SK-N-SH treated with all-trans-retinoic acid at 6 μM for 48 hours (cell line): ENCODE measurements at regions not wholly inside any gene's neighbourhood (a gene's known extent, or its start where the extent isn't known, plus 50 kb on each side); places are given as distances from the start of the nearest gene placed in this dataset.
A peak's percentile ranks its signal among the peaks of the same experiment; 100 is the strongest.

Source experiments
- ATAC-seq: fragments of 200-7000 bp; cut with Tn5 transposase; 3 replicates; pipeline ENCODE4 v1.9.1; 2020; ENCODE audit warnings: mild to moderate bottlenecking, moderate library complexity
- ARNTL ChIP-seq: fragments of 450-650 bp; formaldehyde crosslinking; IDR thresholded peaks from 2 replicates; pipeline ENCODE4 v1.5.0; 2020; ENCODE audit warnings: low read depth, mild to moderate bottlenecking, moderate library complexity, borderline replicate concordance
- BACH2 ChIP-seq: fragments of 250-450 bp; sonication (Bioruptor Pico); IDR thresholded peaks from 2 replicates; pipeline ENCODE4 v1.9.0; 2021; ENCODE audit warnings: mild to moderate bottlenecking, borderline replicate concordance
- CSDC2 ChIP-seq: fragments of 250-450 bp; sonication (Bioruptor Pico); IDR thresholded peaks from 2 replicates; pipeline ENCODE4 v1.5.0; 2020; ENCODE audit warnings: mild to moderate bottlenecking, moderate library complexity
- ESRRG ChIP-seq: fragments of 250-450 bp; sonication (Bioruptor Pico); IDR thresholded peaks from 2 replicates; pipeline ENCODE4 v1.6.1; 2021; ENCODE audit warnings: mild to moderate bottlenecking
- GLIS3 ChIP-seq: fragments of 250-450 bp; sonication (Bioruptor Pico); IDR thresholded peaks from 2 replicates; pipeline ENCODE4 v1.5.0; 2020; ENCODE audit warnings: mild to moderate bottlenecking, moderate library complexity
- ISL1 ChIP-seq: fragments of 250-450 bp; sonication (Bioruptor Pico); IDR thresholded peaks from 2 replicates; pipeline ENCODE4 v2.1.2; 2022; ENCODE audit warnings: mild to moderate bottlenecking, moderate library complexity
- OSR1 ChIP-seq: fragments of 250-450 bp; sonication (Bioruptor Pico); IDR thresholded peaks from 2 replicates; pipeline ENCODE4 v1.8.0; 2022; ENCODE audit warnings: moderate library complexity, mild to moderate bottlenecking, inconsistent platforms
- PPARA ChIP-seq: fragments of 250-450 bp; sonication (Bioruptor Pico); IDR thresholded peaks from 2 replicates; pipeline ENCODE4 v1.5.0; 2020; ENCODE audit warnings: mild to moderate bottlenecking, borderline replicate concordance
- RARB ChIP-seq: fragments of 250-450 bp; sonication (Bioruptor Pico); IDR thresholded peaks from 2 replicates; pipeline ENCODE4 v1.8.0; 2021; ENCODE audit warnings: mild to moderate bottlenecking, moderate library complexity
- SNAI2 ChIP-seq: fragments of 250-450 bp; sonication (Bioruptor Pico); IDR thresholded peaks from 2 replicates; pipeline ENCODE4 v1.5.0; 2020; ENCODE audit warnings: mild to moderate bottlenecking, moderate library complexity
- TOX ChIP-seq: fragments of 250-450 bp; sonication (Bioruptor Pico); IDR thresholded peaks from 2 replicates; pipeline ENCODE4 v1.8.0; 2021; ENCODE audit warnings: mild to moderate bottlenecking, moderate library complexity, borderline replicate concordance
- ZC3H10 ChIP-seq: fragments of 250-450 bp; sonication (Bioruptor Pico); IDR thresholded peaks from 2 replicates; pipeline ENCODE4 v1.5.1; 2021; ENCODE audit warnings: mild to moderate bottlenecking, moderate library complexity
- ZFP3 ChIP-seq: fragments of 250-450 bp; sonication (Bioruptor Pico); IDR thresholded peaks from 2 replicates; pipeline ENCODE4 v1.5.0; 2020; ENCODE audit warnings: mild to moderate bottlenecking, moderate library complexity
- ZFP30 ChIP-seq: fragments of 450-650 bp; formaldehyde crosslinking; IDR thresholded peaks from 2 replicates; pipeline ENCODE4 v1.5.0; 2022; ENCODE audit warnings: mild to moderate bottlenecking, moderate library complexity
- ZNF565 ChIP-seq: fragments of 450-650 bp; formaldehyde crosslinking; conservative IDR thresholded peaks from 2 replicates; pipeline ENCODE4 v1.5.0; 2020; ENCODE audit warnings: low read depth, mild to moderate bottlenecking, moderate library complexity
- ZNF8 ChIP-seq: fragments of 450-650 bp; formaldehyde crosslinking; IDR thresholded peaks from 2 replicates; pipeline ENCODE4 v1.5.0; 2020; ENCODE audit warnings: mild to moderate bottlenecking, moderate library complexity
- TF ChIP-seq, protein P1 (sequence below): fragments of 250-450 bp; sonication (Bioruptor Pico); IDR thresholded peaks from 2 replicates; pipeline ENCODE4 v1.5.1; 2021; ENCODE audit warnings: mild to moderate bottlenecking, moderate library complexity
- TF ChIP-seq, protein P2 (sequence below): fragments of 250-450 bp; sonication (Bioruptor Pico); IDR thresholded peaks from 2 replicates; pipeline ENCODE4 v1.5.1; 2020; ENCODE audit warnings: low read depth, mild to moderate bottlenecking, moderate library complexity
- TF ChIP-seq, protein P3 (sequence below): fragments of 250-450 bp; sonication (Bioruptor Pico); IDR thresholded peaks from 2 replicates; pipeline ENCODE4 v1.5.0; 2020; ENCODE audit warnings: mild to moderate bottlenecking, moderate library complexity
- TF ChIP-seq, protein P4 (sequence below): fragments of 250-450 bp; sonication (Bioruptor Pico); IDR thresholded peaks from 2 replicates; pipeline ENCODE4 v1.8.0; 2021; ENCODE audit warnings: low read depth, mild to moderate bottlenecking, moderate library complexity, borderline replicate concordance

DNA sequence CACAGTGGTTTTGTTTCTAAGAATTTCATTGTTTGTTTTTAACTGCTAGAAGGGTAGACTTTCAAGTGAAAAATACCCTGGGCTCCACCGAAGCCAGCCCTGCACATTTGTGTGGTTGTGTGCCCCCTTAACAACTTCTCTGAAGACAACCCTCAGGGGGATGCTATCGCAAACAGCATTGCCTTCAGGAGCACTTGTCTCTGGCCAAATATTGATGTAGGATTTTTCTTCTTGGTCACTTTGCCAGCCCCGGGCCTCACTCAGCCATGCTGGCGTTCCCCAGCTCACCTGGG, 69.2 kb upstream of the SERP2 start:
- TF ChIP-seq ARNTL (no peak), BACH2 (CRISPR knock-in tag) (no peak), ZC3H10 (CRISPR knock-in tag) (no peak), ZFP30 (CRISPR knock-in tag) (no peak), ESRRG (CRISPR knock-in tag) (no peak), OSR1 (CRISPR knock-in tag) (no peak)
- TF ChIP-seq, protein P1, sequence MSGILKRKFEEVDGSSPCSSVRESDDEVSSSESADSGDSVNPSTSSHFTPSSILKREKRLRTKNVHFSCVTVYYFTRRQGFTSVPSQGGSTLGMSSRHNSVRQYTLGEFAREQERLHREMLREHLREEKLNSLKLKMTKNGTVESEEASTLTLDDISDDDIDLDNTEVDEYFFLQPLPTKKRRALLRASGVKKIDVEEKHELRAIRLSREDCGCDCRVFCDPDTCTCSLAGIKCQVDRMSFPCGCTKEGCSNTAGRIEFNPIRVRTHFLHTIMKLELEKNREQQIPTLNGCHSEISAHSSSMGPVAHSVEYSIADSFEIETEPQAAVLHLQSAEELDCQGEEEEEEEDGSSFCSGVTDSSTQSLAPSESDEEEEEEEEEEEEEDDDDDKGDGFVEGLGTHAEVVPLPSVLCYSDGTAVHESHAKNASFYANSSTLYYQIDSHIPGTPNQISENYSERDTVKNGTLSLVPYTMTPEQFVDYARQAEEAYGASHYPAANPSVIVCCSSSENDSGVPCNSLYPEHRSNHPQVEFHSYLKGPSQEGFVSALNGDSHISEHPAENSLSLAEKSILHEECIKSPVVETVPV, result no peak
- TF ChIP-seq, protein P2, sequence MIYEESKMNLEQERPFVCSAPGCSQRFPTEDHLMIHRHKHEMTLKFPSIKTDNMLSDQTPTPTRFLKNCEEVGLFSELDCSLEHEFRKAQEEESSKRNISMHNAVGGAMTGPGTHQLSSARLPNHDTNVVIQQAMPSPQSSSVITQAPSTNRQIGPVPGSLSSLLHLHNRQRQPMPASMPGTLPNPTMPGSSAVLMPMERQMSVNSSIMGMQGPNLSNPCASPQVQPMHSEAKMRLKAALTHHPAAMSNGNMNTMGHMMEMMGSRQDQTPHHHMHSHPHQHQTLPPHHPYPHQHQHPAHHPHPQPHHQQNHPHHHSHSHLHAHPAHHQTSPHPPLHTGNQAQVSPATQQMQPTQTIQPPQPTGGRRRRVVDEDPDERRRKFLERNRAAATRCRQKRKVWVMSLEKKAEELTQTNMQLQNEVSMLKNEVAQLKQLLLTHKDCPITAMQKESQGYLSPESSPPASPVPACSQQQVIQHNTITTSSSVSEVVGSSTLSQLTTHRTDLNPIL (CRISPR knock-in tag), result no peak
- ATAC-seq, result no peak

DNA sequence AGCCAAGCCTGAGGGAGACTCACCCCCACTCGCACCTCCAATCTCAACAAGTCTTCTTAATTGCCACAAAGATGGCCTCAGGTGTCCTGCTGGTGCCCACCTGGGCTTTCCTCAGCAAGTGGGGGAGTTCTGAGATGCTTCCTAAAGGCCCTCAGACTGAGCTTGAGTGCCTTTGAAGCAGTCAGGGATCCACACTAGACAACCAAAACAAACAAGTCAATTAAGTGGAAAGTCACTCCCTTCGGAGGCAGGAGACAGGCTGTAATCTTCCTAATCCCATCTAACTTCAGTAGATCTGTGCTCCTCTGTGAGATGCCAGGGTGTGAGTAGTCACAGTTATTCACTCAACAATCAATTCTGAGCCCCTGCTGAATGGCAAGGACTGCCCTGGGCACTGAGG, 68.3 kb upstream of the SERP2 start:
- ATAC-seq, result no peak
- TF ChIP-seq ZNF8 (CRISPR knock-in tag) (no peak), BACH2 (CRISPR knock-in tag) (no peak), ZFP30 (CRISPR knock-in tag) (no peak), ZC3H10 (CRISPR knock-in tag) (no peak), CSDC2 (CRISPR knock-in tag) (no peak), PPARA (CRISPR knock-in tag) (no peak), ZFP3 (CRISPR knock-in tag) (no peak), ISL1 (CRISPR knock-in tag) (no peak), ZNF565 (CRISPR knock-in tag) (no peak)
- TF ChIP-seq, protein P3, sequence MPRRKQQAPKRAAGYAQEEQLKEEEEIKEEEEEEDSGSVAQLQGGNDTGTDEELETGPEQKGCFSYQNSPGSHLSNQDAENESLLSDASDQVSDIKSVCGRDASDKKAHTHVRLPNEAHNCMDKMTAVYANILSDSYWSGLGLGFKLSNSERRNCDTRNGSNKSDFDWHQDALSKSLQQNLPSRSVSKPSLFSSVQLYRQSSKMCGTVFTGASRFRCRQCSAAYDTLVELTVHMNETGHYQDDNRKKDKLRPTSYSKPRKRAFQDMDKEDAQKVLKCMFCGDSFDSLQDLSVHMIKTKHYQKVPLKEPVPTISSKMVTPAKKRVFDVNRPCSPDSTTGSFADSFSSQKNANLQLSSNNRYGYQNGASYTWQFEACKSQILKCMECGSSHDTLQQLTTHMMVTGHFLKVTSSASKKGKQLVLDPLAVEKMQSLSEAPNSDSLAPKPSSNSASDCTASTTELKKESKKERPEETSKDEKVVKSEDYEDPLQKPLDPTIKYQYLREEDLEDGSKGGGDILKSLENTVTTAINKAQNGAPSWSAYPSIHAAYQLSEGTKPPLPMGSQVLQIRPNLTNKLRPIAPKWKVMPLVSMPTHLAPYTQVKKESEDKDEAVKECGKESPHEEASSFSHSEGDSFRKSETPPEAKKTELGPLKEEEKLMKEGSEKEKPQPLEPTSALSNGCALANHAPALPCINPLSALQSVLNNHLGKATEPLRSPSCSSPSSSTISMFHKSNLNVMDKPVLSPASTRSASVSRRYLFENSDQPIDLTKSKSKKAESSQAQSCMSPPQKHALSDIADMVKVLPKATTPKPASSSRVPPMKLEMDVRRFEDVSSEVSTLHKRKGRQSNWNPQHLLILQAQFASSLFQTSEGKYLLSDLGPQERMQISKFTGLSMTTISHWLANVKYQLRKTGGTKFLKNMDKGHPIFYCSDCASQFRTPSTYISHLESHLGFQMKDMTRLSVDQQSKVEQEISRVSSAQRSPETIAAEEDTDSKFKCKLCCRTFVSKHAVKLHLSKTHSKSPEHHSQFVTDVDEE (CRISPR knock-in tag), result no peak
- TF ChIP-seq, protein P2 (CRISPR knock-in tag), result no peak

DNA sequence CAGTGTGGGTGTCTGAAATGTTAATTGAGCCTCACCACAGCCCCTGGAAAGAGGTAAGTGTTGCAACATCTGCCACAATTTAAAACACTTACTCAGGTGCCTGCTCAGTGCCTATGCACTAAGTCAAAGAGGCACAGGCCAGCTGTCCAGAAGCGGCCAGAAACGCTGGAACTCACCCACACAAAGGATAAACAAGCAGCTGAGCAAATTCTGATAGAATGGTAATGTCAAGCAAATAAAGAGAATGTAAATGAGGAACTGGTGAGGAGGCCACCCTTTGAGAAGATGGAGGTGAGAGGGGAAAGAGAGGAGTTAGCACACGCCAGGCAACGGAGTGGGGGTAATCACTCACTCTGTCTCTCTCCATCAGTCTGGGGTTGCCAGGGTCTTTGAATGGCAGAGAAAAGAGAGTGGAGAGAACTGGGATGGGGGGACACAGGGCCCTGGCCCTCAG, 67.7 kb upstream of the SERP2 start:
- TF ChIP-seq SNAI2 (CRISPR knock-in tag), result no peak
- TF ChIP-seq, all 23 proteins: peak for 0
- ATAC-seq, result no peak

DNA sequence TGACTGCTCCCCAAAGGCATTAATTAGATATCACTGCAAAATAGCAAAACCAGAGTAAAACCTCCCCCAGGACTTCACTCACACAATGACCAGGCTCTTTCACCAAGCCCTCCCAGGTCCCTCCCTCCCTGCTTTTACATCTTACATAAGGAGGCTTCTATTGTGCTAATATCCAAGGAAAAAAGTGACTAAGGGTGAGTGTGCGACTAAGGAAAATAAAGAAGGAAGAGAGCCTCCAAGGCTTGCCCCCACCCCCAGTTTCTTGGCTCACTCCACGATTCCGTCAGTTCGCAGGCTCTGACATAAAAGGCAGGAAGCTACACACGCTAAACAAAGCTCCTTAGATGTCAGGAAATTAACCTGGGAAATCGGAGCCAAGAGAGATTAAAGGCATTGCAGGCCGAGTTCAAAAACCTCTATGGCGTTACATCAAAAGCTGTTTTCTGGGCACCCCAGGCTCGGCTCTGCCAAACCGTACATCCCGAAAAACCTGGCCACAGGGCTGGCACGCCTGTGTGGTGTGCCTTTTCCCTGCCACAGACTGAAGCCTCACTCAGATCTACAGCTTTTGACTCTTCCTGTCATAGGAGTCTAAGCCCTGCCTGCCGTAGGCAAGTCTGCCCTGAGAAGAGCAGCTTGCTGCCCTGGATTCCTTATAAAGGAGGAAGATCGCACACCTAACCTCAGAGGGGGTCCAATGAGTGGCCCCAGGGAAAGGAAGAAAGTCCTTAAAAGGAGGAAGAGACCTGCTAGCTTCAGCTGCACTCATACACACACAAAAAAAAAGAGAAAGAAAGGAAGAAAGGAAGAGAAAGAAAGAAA, 67.0 kb upstream of the SERP2 start:
- ATAC-seq, result peak; percentile 68
- peak; percentile 95 for TF ChIP-seq TOX (CRISPR knock-in tag)
- TF ChIP-seq OSR1 (CRISPR knock-in tag), result no peak
- TF ChIP-seq CSDC2 (CRISPR knock-in tag), result 0 out of 2 replicates have a peak, but pooled peaks have one; percentile 43
- TF ChIP-seq ZC3H10 (CRISPR knock-in tag), result peak; percentile 84
- 0 out of 2 replicates have a peak, but pooled peaks have one; percentile 11 for TF ChIP-seq RARB (CRISPR knock-in tag)

DNA sequence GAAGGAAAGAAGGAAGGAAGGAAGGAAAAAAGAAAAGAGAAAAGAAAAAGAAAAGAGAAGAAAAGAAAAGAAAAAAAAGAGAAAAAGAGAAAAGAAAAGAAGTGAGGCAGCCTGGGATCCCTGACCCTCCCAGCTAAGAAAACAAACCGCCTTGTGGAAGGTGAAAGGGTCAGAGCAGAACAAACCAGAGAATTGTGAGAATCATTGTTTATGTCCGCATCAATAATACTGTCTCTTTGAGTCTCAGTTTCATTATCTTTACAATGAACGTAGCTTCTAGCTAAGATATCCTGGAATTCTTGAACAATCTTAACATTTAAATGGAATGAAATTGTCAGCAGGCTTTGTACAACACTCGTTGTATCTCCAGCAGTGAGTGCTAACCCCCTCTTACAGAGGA, 66.4 kb upstream of the SERP2 start:
- ATAC-seq, result no peak
- TF ChIP-seq SNAI2 (CRISPR knock-in tag) (no peak), BACH2 (CRISPR knock-in tag) (no peak), PPARA (CRISPR knock-in tag) (no peak), ARNTL (no peak), ISL1 (CRISPR knock-in tag) (no peak), TOX (CRISPR knock-in tag) (no peak), ZNF8 (CRISPR knock-in tag) (no peak), CSDC2 (CRISPR knock-in tag) (no peak), RARB (CRISPR knock-in tag) (no peak), ESRRG (CRISPR knock-in tag) (no peak), GLIS3 (CRISPR knock-in tag) (no peak), ZC3H10 (CRISPR knock-in tag) (no peak)
- TF ChIP-seq, protein P4, sequence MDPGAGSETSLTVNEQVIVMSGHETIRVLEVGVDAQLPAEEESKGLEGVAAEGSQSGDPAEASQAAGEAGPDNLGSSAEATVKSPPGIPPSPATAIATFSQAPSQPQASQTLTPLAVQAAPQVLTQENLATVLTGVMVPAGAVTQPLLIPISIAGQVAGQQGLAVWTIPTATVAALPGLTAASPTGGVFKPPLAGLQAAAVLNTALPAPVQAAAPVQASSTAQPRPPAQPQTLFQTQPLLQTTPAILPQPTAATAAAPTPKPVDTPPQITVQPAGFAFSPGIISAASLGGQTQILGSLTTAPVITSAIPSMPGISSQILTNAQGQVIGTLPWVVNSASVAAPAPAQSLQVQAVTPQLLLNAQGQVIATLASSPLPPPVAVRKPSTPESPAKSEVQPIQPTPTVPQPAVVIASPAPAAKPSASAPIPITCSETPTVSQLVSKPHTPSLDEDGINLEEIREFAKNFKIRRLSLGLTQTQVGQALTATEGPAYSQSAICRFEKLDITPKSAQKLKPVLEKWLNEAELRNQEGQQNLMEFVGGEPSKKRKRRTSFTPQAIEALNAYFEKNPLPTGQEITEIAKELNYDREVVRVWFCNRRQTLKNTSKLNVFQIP, result no peak
- TF ChIP-seq, protein P2 (CRISPR knock-in tag), result no peak
- TF ChIP-seq, protein P1, result no peak
